ENCODE measurements at regions not wholly inside any gene's neighbourhood (a gene's known extent, or its start where the extent isn't known, plus 50 kb on each side); places are given as distances from the start of the nearest gene placed in this dataset.

GRCh38 chr11:109783840-109784239, 309.4 kb upstream of the ZC3H12C start:
- in situ Hi-C loops (cut with MboI; ENCODE audit: low pct_unique_long_range_greater_than_20kb, low sequenced_read_pairs), result no loop called here

DNA sequence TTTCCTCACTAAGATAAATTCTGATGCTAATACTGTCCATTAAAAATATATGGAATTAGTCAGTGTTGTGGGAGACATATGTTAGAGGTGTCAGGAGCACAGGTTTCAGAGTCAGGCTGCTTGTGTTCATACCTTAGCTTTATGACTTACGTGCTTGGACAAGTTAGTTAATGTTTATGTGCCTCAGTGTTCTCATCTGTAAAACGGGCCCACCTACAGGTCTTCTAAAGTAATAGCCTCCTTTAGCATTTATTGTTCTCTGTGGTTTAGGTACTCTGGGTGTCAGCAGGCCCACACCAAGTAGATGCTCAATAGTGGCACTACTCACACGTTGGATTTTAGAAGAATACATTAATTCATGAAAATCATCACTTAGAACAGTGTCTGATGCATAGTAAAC, 308.7 kb upstream of the ZC3H12C start:
- in situ Hi-C loops (cut with MboI; ENCODE audit: low pct_unique_long_range_greater_than_20kb, low sequenced_read_pairs), result no loop called here

More at GRCh38 chr11:109783840-109784239, 309.4 kb upstream of the ZC3H12C start:
- no peak for DNase-seq

GRCh38 chr11:109785198-109785597, 308.0 kb upstream of the ZC3H12C start:
- in situ Hi-C loops (cut with MboI; ENCODE audit: low pct_unique_long_range_greater_than_20kb, low sequenced_read_pairs), result no loop called here
- no peak for DNase-seq

More for the DNA sequence above, 308.7 kb upstream of the ZC3H12C start:
- DNase-seq, result no peak

GRCh38 chr11:109785714-109786113, 307.5 kb upstream of the ZC3H12C start:
- in situ Hi-C loops (cut with MboI; ENCODE audit: low pct_unique_long_range_greater_than_20kb, low sequenced_read_pairs), result no loop called here
- DNase-seq, result no peak

DNA sequence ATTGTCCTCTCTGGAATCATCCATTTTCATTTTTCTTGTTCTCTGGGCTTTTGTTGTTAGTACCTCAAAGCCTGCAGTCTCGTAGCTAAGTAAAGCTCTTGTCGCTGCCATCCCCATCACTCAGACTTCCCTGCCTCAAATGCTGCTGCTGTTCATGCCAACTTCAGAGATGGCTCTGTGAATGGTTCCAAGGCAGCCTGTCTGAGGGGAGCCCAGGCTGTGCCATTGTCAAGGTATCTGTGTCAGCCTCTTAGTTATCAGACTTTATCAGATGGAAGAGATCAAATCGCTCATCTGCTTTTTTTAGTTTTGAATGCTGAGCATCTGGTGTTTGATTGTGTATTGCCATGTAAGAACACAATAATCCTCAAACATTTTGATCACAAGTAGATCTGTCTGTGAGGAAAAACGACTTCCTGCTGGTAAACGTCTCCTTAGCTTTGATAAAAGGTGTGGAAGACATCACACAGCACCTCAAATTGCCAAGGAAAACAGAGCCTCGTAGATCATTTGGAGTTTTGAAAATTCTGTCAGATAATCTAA, 304.2 kb upstream of the ZC3H12C start:
- DNase-seq, result no peak
- in situ Hi-C loops (cut with MboI; ENCODE audit: low pct_unique_long_range_greater_than_20kb, low sequenced_read_pairs), result no loop called here

DNA sequence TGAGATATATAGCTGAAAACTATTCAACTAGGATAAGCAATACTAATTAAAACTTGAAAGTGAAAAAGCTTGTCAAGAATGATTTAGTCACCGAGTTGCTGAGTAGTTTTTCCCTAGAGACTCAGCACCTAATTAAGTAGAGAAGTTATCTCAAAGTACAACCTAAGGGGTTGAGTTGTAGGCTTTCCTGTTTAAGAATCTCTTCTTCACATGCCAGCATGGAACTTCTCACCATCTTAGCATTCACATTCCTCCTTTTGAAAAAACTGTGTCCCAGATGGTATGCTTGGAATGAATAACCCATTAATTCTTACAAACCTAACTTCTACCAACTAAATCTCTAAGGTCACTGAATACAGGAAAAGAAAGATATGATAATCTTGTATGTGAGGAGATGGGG, 303.3 kb upstream of the ZC3H12C start:
- DNase-seq, result no peak
- in situ Hi-C loops (cut with MboI; ENCODE audit: low pct_unique_long_range_greater_than_20kb, low sequenced_read_pairs), result no loop called here

- in situ Hi-C loops (cut with MboI; ENCODE audit: low pct_unique_long_range_greater_than_20kb, low sequenced_read_pairs), result no loop called here
- DNase-seq, result no peak
Observed at GRCh38 chr11:109791337-109791736, 301.9 kb upstream of the ZC3H12C start.

DNA sequence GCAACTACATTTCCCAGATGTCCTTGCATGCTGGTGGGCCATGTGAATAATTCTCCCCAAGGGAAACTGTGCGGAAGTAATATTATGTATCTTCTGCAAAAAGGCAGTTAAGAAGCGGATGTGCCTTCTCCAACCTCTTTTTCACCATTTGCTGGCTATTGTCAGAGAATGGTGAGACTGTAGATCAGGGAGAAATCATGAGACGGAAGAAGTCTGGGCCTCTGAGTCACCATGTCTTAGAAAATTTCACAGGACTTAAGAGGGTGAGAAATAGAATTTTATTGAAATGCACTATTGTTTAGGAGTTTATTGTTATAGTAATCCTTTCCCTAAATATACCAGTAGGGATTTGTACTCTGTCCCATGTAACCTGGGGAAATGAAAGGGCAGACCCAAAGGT, 298.7 kb upstream of the ZC3H12C start:
- no peak for DNase-seq
- in situ Hi-C loops (cut with MboI; ENCODE audit: low pct_unique_long_range_greater_than_20kb, low sequenced_read_pairs), result no loop called here

GRCh38 chr11:109795234-109795633, 298.0 kb upstream of the ZC3H12C start:
- no peak for DNase-seq
- in situ Hi-C loops (cut with MboI; ENCODE audit: low pct_unique_long_range_greater_than_20kb, low sequenced_read_pairs), result no loop called here

DNA sequence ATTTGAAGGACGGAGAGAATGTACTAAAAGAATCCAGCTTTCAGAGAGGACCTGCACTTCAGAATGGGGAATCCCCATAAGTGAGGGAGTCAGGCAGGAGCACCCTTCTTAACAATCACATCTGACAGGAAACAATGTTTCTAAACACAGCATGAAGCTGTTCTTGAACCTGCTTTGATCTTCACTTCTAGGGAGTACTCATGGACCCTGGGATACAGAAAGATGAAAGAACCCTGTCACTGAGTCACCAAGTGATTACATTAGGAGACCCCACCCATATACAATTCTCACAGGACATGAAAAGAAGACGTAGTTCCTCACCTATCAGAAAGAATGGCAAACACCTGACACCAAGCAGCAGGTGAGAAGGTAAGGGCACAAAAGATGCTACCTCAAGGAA, 296.9 kb upstream of the ZC3H12C start:
- in situ Hi-C loops (cut with MboI; ENCODE audit: low pct_unique_long_range_greater_than_20kb, low sequenced_read_pairs), result no loop called here
- no peak for DNase-seq

DNA sequence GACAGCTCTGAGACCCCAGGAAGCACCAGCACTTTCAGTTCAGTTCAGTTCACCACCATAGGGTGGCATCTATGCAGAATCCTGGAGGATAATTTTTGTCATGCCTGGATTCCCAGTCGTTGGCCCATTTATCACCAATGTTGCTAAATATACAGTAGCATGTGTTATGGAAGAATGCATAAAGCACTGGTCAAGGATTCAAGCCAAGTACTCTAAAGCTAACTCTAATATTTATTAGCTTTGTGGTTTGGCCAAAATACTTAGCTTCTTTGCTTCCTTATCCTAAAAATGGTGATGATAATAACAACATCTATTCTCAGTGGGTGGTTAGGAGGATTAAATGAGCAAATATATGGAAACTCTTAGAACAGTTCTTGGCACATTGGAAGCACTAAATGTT, 294.7 kb upstream of the ZC3H12C start:
- in situ Hi-C loops (cut with MboI; ENCODE audit: low pct_unique_long_range_greater_than_20kb, low sequenced_read_pairs), result no loop called here
- no peak for DNase-seq

- no peak for DNase-seq
- in situ Hi-C loops (cut with MboI; ENCODE audit: low pct_unique_long_range_greater_than_20kb, low sequenced_read_pairs), result no loop called here
Observed at GRCh38 chr11:109799604-109800003, 293.6 kb upstream of the ZC3H12C start.

GRCh38 chr11:109804911-109805310, 288.3 kb upstream of the ZC3H12C start:
- DNase-seq, result no peak
- in situ Hi-C loops (cut with MboI; ENCODE audit: low pct_unique_long_range_greater_than_20kb, low sequenced_read_pairs), result no loop called here

GRCh38 chr11:109806205-109806604, 287.0 kb upstream of the ZC3H12C start:
- in situ Hi-C loops (cut with MboI; ENCODE audit: low pct_unique_long_range_greater_than_20kb, low sequenced_read_pairs), result no loop called here
- DNase-seq, result no peak

DNA sequence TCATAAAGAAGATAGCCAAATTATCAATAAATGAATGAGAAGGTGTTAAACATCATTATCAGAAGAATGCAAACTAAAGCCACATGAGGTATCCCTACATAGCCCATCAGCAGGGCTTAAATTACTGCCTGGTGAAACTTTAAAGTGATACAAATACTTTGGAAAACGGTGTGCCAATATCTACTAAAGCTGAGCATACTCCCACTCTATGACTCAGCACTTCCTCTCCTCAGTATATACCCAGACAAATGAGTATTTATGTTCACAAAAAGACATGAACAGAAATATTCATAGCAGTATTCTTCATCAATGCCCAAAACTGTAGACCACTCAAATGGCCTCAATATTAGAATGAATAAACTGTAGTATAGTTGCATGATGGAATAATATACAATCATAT, 284.6 kb upstream of the ZC3H12C start:
- in situ Hi-C loops (cut with MboI; ENCODE audit: low pct_unique_long_range_greater_than_20kb, low sequenced_read_pairs), result no loop called here
- no peak for DNase-seq

DNA sequence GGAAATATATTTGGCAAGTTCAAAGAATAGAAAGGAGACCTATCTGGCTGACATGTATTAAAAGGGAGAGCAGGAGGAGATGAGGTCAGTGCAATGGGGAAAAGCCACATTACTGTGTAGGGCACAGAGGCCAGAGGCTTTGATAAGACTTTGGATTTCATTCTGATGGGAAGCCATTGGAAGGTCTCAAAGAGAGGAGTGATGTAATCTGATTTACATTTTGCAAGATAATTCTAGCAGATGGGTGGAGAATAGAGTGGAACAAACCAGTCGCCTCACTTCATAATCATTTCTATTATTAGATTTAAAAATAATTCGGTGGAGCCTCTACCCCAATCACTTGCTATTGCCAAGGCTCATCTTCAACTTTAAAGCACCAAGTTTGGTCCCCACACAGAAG, 278.4 kb upstream of the ZC3H12C start:
- in situ Hi-C loops (cut with MboI; ENCODE audit: low pct_unique_long_range_greater_than_20kb, low sequenced_read_pairs), result no loop called here

GRCh38 chr11:109815500-109816150, 277.6 kb upstream of the ZC3H12C start:
- in situ Hi-C loops (cut with MboI; ENCODE audit: low pct_unique_long_range_greater_than_20kb, low sequenced_read_pairs), result no loop called here
- DNase-seq, result no peak

More for the DNA sequence above, 278.4 kb upstream of the ZC3H12C start:
- no peak for DNase-seq

DNA sequence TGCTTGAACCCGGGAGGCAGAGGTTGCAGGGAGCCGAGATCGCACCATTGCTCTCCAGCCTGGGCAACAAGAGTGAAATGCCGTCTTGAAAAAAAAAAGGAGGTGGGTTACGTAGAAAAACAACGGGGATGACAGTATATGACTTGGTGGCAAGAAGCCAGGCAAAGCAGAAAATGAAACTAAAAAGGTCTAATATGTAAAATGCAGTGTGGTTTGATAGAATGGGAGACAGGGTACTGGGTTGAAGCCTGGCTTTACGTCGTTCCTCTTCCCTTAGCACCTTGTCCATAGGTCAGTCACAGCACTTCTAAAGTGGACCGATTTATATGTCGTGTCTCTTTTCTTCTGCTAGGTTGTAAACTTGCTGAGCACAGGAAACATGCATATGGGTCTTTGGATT, 274.9 kb upstream of the ZC3H12C start:
- no peak for DNase-seq
- in situ Hi-C loops (cut with MboI; ENCODE audit: low pct_unique_long_range_greater_than_20kb, low sequenced_read_pairs), result no loop called here

GRCh38 chr11:109819410-109819809, 273.8 kb upstream of the ZC3H12C start:
- in situ Hi-C loops (cut with MboI; ENCODE audit: low pct_unique_long_range_greater_than_20kb, low sequenced_read_pairs), result no loop called here
- no peak for DNase-seq

- in situ Hi-C loops (cut with MboI; ENCODE audit: low pct_unique_long_range_greater_than_20kb, low sequenced_read_pairs), result no loop called here
- DNase-seq, result no peak
Observed at GRCh38 chr11:109821511-109821910, 271.7 kb upstream of the ZC3H12C start.

- in situ Hi-C loops (cut with MboI; ENCODE audit: low pct_unique_long_range_greater_than_20kb, low sequenced_read_pairs), result no loop called here
Observed at GRCh38 chr11:109822436-109823102, 270.6 kb upstream of the ZC3H12C start.

More at GRCh38 chr11:109822436-109823102, 270.6 kb upstream of the ZC3H12C start:
- DNase-seq, result no peak
